Hepatocyte (in vitro differentiated cells): ENCODE measurements at regions not wholly inside any gene's neighbourhood (a gene's known extent, or its start where the extent isn't known, plus 50 kb on each side); places are given as distances from the start of the nearest gene placed in this dataset.
A peak's percentile ranks its signal among the peaks of the same experiment; 100 is the strongest.

Source experiments
- DNase-seq: peaks from one replicate; pipeline ENCODE4 v3.0.0-alpha.2; 2016; ENCODE audit warnings: low spot score
- H2AFZ ChIP-seq: fragments of 200-600 bp; sonication (generic); 2 replicates; pipeline ENCODE4 v1.6.0; 2016; ENCODE audit warnings: antibody characterized with exemption, mild to moderate bottlenecking
- H3K27ac ChIP-seq: fragments of 200-600 bp; sonication (generic); 2 replicates; pipeline ENCODE4 v1.5.1; 2016; ENCODE audit warnings: mild to moderate bottlenecking
- H3K27me3 ChIP-seq: fragments of 200-600 bp; sonication (generic); 2 replicates; pipeline ENCODE4 v1.6.1; 2016
- H3K36me3 ChIP-seq: fragments of 200-600 bp; sonication (generic); replicated peaks from 2 replicates; pipeline ENCODE4 v1.5.1; 2016; ENCODE audit warnings: low read depth; ENCODE audit not compliant: insufficient read depth
- H3K4me1 ChIP-seq: fragments of 200-600 bp; sonication (generic); 2 replicates; pipeline ENCODE4 v1.5.1; 2016; ENCODE audit warnings: mild to moderate bottlenecking, moderate library complexity; ENCODE audit not compliant: insufficient read depth
- H3K4me2 ChIP-seq: fragments of 200-600 bp; sonication (generic); 2 replicates; pipeline ENCODE4 v1.6.0; 2016
- H3K4me3 ChIP-seq: fragments of 200-600 bp; sonication (generic); 2 replicates; pipeline ENCODE4 v1.5.1; 2016; ENCODE audit warnings: mild to moderate bottlenecking
- H3K79me2 ChIP-seq: fragments of 200-600 bp; sonication (generic); 2 replicates; pipeline ENCODE4 v1.6.0; 2017; ENCODE audit warnings: mild to moderate bottlenecking
- H3K9me2 ChIP-seq: fragments of 200-600 bp; sonication (generic); replicated peaks from 2 replicates; pipeline ENCODE4 v1.6.0; 2017; ENCODE audit warnings: mild to moderate bottlenecking; ENCODE audit not compliant: insufficient read depth
- H3K9me3 ChIP-seq: fragments of 200-600 bp; sonication (generic); 2 replicates; pipeline ENCODE4 v1.5.1; 2016; ENCODE audit warnings: low read depth, mild to moderate bottlenecking
- H4K20me1 ChIP-seq: fragments of 200-600 bp; sonication (generic); 2 replicates; pipeline ENCODE4 v1.6.0; 2016; ENCODE audit warnings: mild to moderate bottlenecking; ENCODE audit not compliant: insufficient read depth, poor library complexity, severe bottlenecking
- CTCF ChIP-seq: fragments of 200-600 bp; sonication (generic); IDR thresholded peaks from 2 replicates; pipeline ENCODE4 v1.5.1; 2016; ENCODE audit warnings: antibody characterized with exemption, mild to moderate bottlenecking; ENCODE audit not compliant: poor library complexity
- EZH2 ChIP-seq: fragments of 200-600 bp; sonication (generic); IDR thresholded peaks from 2 replicates; pipeline ENCODE4 v1.6.1; 2016; ENCODE audit warnings: antibody characterized with exemption, mild to moderate bottlenecking, borderline replicate concordance
- EZH2phosphoT487 ChIP-seq: fragments of 200-600 bp; sonication (generic); IDR thresholded peaks from one replicate; pipeline ENCODE4 v1.6.1; 2018; ENCODE audit warnings: antibody characterized with exemption, mild to moderate bottlenecking, low read depth, moderate library complexity; ENCODE audit not compliant: unreplicated experiment, severe bottlenecking
- WGBS: methylation state at CpG from one replicate; pipeline ENCODE4 v1.1.6; 2016; ENCODE audit warnings: low lambda C conversion rate; ENCODE audit errors: missing lambda C conversion rate; 5-methylcytosine and 5-hydroxymethylcytosine counted together

GRCh38 chr16:7182510-7183109, 150.0 kb upstream of the RBFOX1 start:
- WGBS = 50% methylated on average over 3 of the region's 3 CpGs
- Histone ChIP-seq H3K36me3 (no peaks in the 10 kb centered on the region), H3K79me2 (no peaks in the 10 kb centered on the region), H4K20me1 (no peaks in the 10 kb centered on the region), H3K27ac (no peak overlapping the region), H3K9me3 (no peaks in the 10 kb centered on the region), H2AFZ (no peak overlapping the region), H3K4me2 (no peak overlapping the region), H3K9me2 (no peaks in the 10 kb centered on the region), H3K4me1 (no peaks in the 10 kb centered on the region), H3K27me3 (no peaks in the 10 kb centered on the region), H3K4me3 (no peak overlapping the region)
- peak; percentile 59 for DNase-seq
- no peak for TF ChIP-seq EZH2
- no peak for TF ChIP-seq EZH2phosphoT487
- no peak for TF ChIP-seq CTCF

- DNase-seq = no peak
- Histone ChIP-seq H2AFZ (no peak overlapping the region), H4K20me1 (no peaks in the 10 kb centered on the region), H3K36me3 (no peaks in the 10 kb centered on the region), H3K9me3 (no peaks in the 10 kb centered on the region), H3K4me1 (no peaks in the 10 kb centered on the region), H3K4me3 (no peak overlapping the region), H3K27ac (no peak overlapping the region), H3K4me2 (no peak overlapping the region), H3K79me2 (no peaks in the 10 kb centered on the region), H3K9me2 (no peaks in the 10 kb centered on the region), H3K27me3 (no peaks in the 10 kb centered on the region)
- TF ChIP-seq EZH2phosphoT487 = no peak
- TF ChIP-seq EZH2 = no peak
- no peak for TF ChIP-seq CTCF
- 82% methylated on average over 2 of the region's 2 CpGs for WGBS
These were observed 154.8 kb upstream of the RBFOX1 start for GRCh38 chr16:7177875-7178274.

GRCh38 chr16:7171151-7171550, 161.5 kb upstream of the RBFOX1 start:
- TF ChIP-seq EZH2phosphoT487 (no peak), EZH2 (no peak), CTCF (no peak)

GRCh38 chr16:7167626-7168025, 165.0 kb upstream of the RBFOX1 start:
- no peaks in the 10 kb centered on the region for H3K9me3 ChIP-seq
- no peaks in the 10 kb centered on the region for H3K36me3 ChIP-seq
- H3K4me3 ChIP-seq = no peak overlapping the region
- no peak overlapping the region for H3K27ac ChIP-seq
- no peaks in the 10 kb centered on the region for H3K27me3 ChIP-seq
- TF ChIP-seq CTCF = no peak
- no peak for TF ChIP-seq EZH2phosphoT487
- TF ChIP-seq EZH2 = no peak
- no peaks in the 10 kb centered on the region for H4K20me1 ChIP-seq
- no peak overlapping the region for H3K4me2 ChIP-seq
- no peaks in the 10 kb centered on the region for H3K9me2 ChIP-seq
- no peak for DNase-seq
- WGBS = 75% methylated on average over 6 of the region's 6 CpGs
- H3K79me2 ChIP-seq = no peaks in the 10 kb centered on the region
- H2AFZ ChIP-seq = no peak overlapping the region
- H3K4me1 ChIP-seq = no peaks in the 10 kb centered on the region

More at GRCh38 chr16:7171151-7171550, 161.5 kb upstream of the RBFOX1 start:
- no peaks in the 10 kb centered on the region for H4K20me1 ChIP-seq
- H3K4me2 ChIP-seq = no peak overlapping the region
- no peaks in the 10 kb centered on the region for H3K9me2 ChIP-seq
- H3K4me3 ChIP-seq = no peak overlapping the region
- no peaks in the 10 kb centered on the region for H3K4me1 ChIP-seq
- no peak overlapping the region for H3K27ac ChIP-seq
- no peaks in the 10 kb centered on the region for H3K36me3 ChIP-seq
- WGBS = 89% methylated on average over 3 of the region's 3 CpGs
- no peaks in the 10 kb centered on the region for H3K27me3 ChIP-seq
- no peaks in the 10 kb centered on the region for H3K9me3 ChIP-seq
- no peaks in the 10 kb centered on the region for H3K79me2 ChIP-seq
- H2AFZ ChIP-seq = no peak overlapping the region
- no peak for DNase-seq
